ENCODE measurements at regions not wholly inside any gene's neighbourhood (a gene's known extent, or its start where the extent isn't known, plus 50 kb on each side); places are given as distances from the start of the nearest gene placed in this dataset.
"Not testable (repeated sequence)": the region's sequence is repeated elsewhere in the genome, so short reads cannot be mapped to it uniquely, and the experiment has no call there.

GRCh38 chr11:14584595-14584994, 59.0 kb upstream of the PDE3B start:
- H2AFZ ChIP-seq (ENCODE audit: low read length): no peak overlapping the region
- no peak overlapping the region for H3K4me3 ChIP-seq (ENCODE audit: low read length)
- H3K36me3 ChIP-seq (ENCODE audit: insufficient read depth, low read length): no peaks in the 10 kb centered on the region
- H3K9me3 ChIP-seq (ENCODE audit: low read length): no peaks in the 10 kb centered on the region
- H3K27me3 ChIP-seq (ENCODE audit: low read length): no peaks in the 10 kb centered on the region
- H4K20me1 ChIP-seq (ENCODE audit: insufficient read depth, low read depth, low read length): no peaks in the 10 kb centered on the region
- H3K4me1 ChIP-seq (ENCODE audit: low read length): no peaks in the 10 kb centered on the region
- H3K9ac ChIP-seq (ENCODE audit: low read length): no peak overlapping the region
- H3K9me2 ChIP-seq (replicated peaks; ENCODE audit: insufficient read depth, low read length): no peaks in the 10 kb centered on the region; the same call in 1 of the 2 replicates
- no peaks in the 10 kb centered on the region for H3K79me2 ChIP-seq (ENCODE audit: low read length)
- H3K27ac ChIP-seq (ENCODE audit: low read length): no peak overlapping the region
- H3K4me2 ChIP-seq (ENCODE audit: low read depth, low read length, poor library complexity, severe bottlenecking): no peak overlapping the region
- DNase-seq: no peak

DNA sequence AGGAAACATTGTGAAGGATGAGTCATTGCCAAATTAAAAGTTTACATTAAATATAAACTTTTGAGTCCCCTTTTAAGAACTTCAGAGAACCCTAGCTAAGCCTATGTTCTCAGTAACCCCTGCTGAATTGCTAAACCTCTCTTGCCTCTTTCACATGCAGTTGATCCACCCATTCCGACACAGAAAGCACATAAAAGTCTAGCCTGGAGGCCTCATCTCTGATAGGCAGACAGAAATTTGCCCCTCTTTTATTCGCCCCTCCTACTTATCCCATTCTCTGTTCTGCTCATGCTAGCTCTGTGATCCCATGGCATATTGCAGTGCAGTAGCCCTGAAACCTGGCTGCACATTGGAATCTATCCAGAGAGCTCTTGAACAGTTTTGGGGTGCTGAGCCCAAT, 58.2 kb upstream of the PDE3B start:
- Histone ChIP-seq H3K4me2 (ENCODE audit: low read depth, low read length, poor library complexity, severe bottlenecking) (no peak overlapping the region), H3K9me2 (replicated peaks; ENCODE audit: insufficient read depth, low read length) (no peaks in the 10 kb centered on the region; the same call in 1 of the 2 replicates), H3K9me3 (ENCODE audit: low read length) (no peaks in the 10 kb centered on the region), H3K79me2 (ENCODE audit: low read length) (no peaks in the 10 kb centered on the region), H4K20me1 (ENCODE audit: insufficient read depth, low read depth, low read length) (no peaks in the 10 kb centered on the region), H2AFZ (ENCODE audit: low read length) (no peak overlapping the region), H3K9ac (ENCODE audit: low read length) (no peak overlapping the region), H3K27me3 (ENCODE audit: low read length) (no peaks in the 10 kb centered on the region), H3K4me1 (ENCODE audit: low read length) (no peaks in the 10 kb centered on the region), H3K27ac (ENCODE audit: low read length) (no peak overlapping the region), H3K4me3 (ENCODE audit: low read length) (no peak overlapping the region), H3K36me3 (ENCODE audit: insufficient read depth, low read length) (no peaks in the 10 kb centered on the region)
- DNase-seq: no peak

DNA sequence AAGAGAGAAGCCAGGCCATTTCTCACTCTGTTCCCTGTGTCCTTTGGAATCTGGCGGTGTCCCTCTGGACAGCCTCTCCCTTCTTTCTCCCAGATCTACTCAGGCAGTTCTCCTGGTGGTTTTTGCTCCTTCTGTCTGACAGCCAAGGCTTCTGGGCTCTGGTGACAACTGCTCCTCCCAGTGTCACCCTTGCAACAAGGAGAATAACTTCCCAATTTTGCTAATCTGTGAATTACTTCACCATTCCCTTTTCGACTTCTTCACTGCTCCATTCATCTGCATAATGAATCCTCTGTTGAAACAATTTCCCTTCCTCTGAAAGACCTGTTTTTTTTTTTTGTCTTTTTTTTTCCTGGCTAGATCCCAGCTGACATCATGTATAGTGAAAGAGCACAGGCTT, 56.3 kb upstream of the PDE3B start:
- no peaks in the 10 kb centered on the region; the same call in 1 of the 2 replicates for H3K9me2 ChIP-seq (replicated peaks; ENCODE audit: insufficient read depth, low read length)
- no peak overlapping the region for H2AFZ ChIP-seq (ENCODE audit: low read length)
- H3K27me3 ChIP-seq (ENCODE audit: low read length): no peaks in the 10 kb centered on the region
- DNase-seq: no peak
- no peaks in the 10 kb centered on the region for H3K9me3 ChIP-seq (ENCODE audit: low read length)
- no peaks in the 10 kb centered on the region for H3K36me3 ChIP-seq (ENCODE audit: insufficient read depth, low read length)
- no peak overlapping the region for H3K9ac ChIP-seq (ENCODE audit: low read length)
- no peaks in the 10 kb centered on the region for H3K79me2 ChIP-seq (ENCODE audit: low read length)
- no peak overlapping the region for H3K4me2 ChIP-seq (ENCODE audit: low read depth, low read length, poor library complexity, severe bottlenecking)
- no peaks in the 10 kb centered on the region for H3K4me1 ChIP-seq (ENCODE audit: low read length)
- no peak overlapping the region for H3K4me3 ChIP-seq (ENCODE audit: low read length)
- H3K27ac ChIP-seq (ENCODE audit: low read length): no peak overlapping the region
- no peaks in the 10 kb centered on the region for H4K20me1 ChIP-seq (ENCODE audit: insufficient read depth, low read depth, low read length)

GRCh38 chr11:14588681-14589080, 54.9 kb upstream of the PDE3B start:
- no peaks in the 10 kb centered on the region for H3K79me2 ChIP-seq (ENCODE audit: low read length)
- no peaks in the 10 kb centered on the region for H3K27me3 ChIP-seq (ENCODE audit: low read length)
- no peak overlapping the region for H2AFZ ChIP-seq (ENCODE audit: low read length)
- no peaks in the 10 kb centered on the region for H4K20me1 ChIP-seq (ENCODE audit: insufficient read depth, low read depth, low read length)
- no peaks in the 10 kb centered on the region for H3K9me3 ChIP-seq (ENCODE audit: low read length)
- no peaks in the 10 kb centered on the region for H3K9me2 ChIP-seq (replicated peaks; ENCODE audit: insufficient read depth, low read length)
- no peaks in the 10 kb centered on the region for H3K4me1 ChIP-seq (ENCODE audit: low read length)
- no peak for DNase-seq
- H3K27ac ChIP-seq (ENCODE audit: low read length): no peak overlapping the region
- no peaks in the 10 kb centered on the region for H3K36me3 ChIP-seq (ENCODE audit: insufficient read depth, low read length)
- no peak overlapping the region for H3K4me2 ChIP-seq (ENCODE audit: low read depth, low read length, poor library complexity, severe bottlenecking)
- H3K9ac ChIP-seq (ENCODE audit: low read length): no peak overlapping the region
- no peak overlapping the region for H3K4me3 ChIP-seq (ENCODE audit: low read length)

GRCh38 chr11:14589421-14589820, 54.2 kb upstream of the PDE3B start:
- Histone ChIP-seq H4K20me1 (ENCODE audit: insufficient read depth, low read depth, low read length) (no peaks in the 10 kb centered on the region), H3K4me2 (ENCODE audit: low read depth, low read length, poor library complexity, severe bottlenecking) (no peak overlapping the region), H3K27me3 (ENCODE audit: low read length) (no peaks in the 10 kb centered on the region), H3K79me2 (ENCODE audit: low read length) (no peaks in the 10 kb centered on the region), H3K4me3 (ENCODE audit: low read length) (no peak overlapping the region), H3K9ac (ENCODE audit: low read length) (no peak overlapping the region), H3K9me3 (ENCODE audit: low read length) (no peaks in the 10 kb centered on the region), H3K4me1 (ENCODE audit: low read length) (no peaks in the 10 kb centered on the region), H3K27ac (ENCODE audit: low read length) (no peak overlapping the region), H3K9me2 (replicated peaks; ENCODE audit: insufficient read depth, low read length) (no peaks in the 10 kb centered on the region), H2AFZ (ENCODE audit: low read length) (no peak overlapping the region), H3K36me3 (ENCODE audit: insufficient read depth, low read length) (no peaks in the 10 kb centered on the region)
- DNase-seq: no peak

DNA sequence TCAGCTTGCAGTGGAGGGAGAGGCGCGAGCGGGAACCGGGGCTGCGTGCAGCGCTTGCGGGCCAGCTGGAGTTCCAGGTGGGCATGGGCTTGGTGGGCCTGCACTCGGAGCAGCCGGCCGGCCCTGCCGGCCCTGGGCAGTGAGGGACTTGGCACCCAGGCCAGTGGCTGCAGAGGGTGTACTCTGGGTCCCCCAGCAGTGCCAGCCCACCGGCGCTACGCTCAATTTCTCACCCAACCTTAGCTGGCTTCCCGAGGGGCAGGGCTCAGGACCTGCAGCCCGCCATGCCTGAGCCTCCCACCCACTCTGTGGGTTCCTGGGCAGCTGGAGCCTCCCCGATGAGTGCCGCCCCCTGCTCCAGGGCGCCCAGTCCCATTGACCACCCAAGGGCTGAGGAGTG, 52.6 kb upstream of the PDE3B start:
- not testable (repeated sequence) for H3K4me2 ChIP-seq (ENCODE audit: low read depth, low read length, poor library complexity, severe bottlenecking); H3K9ac ChIP-seq (ENCODE audit: low read length); H3K4me1 ChIP-seq (ENCODE audit: low read length); H3K9me3 ChIP-seq (ENCODE audit: low read length); H4K20me1 ChIP-seq (ENCODE audit: insufficient read depth, low read depth, low read length); H3K27me3 ChIP-seq (ENCODE audit: low read length); H3K79me2 ChIP-seq (ENCODE audit: low read length); H3K36me3 ChIP-seq (ENCODE audit: insufficient read depth, low read length); H2AFZ ChIP-seq (ENCODE audit: low read length); DNase-seq; H3K27ac ChIP-seq (ENCODE audit: low read length); H3K4me3 ChIP-seq (ENCODE audit: low read length); H3K9me2 ChIP-seq (replicated peaks; ENCODE audit: insufficient read depth, low read length)

DNA sequence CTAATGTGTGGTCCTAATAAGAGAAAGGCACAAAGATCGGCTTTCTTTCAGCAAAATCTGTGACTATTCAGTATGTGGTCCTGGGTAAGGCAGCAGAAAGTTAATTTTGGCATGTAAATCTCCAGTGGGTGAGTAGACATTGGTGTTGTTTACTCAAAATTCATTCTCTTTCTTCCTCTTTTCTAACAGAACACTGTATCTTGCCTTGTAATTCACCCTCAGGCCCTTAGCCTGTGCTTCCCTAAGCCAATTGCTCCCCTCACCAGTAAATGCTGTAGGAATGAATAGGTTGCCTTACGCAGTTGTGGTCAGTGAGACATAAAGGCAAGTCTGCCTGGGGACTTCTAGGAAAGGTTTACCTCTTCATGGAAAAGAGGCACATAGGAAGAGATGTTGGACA, 49.9 kb upstream of the PDE3B start:
- H3K79me2 ChIP-seq (ENCODE audit: low read length): no peaks in the 10 kb centered on the region
- no peaks in the 10 kb centered on the region for H3K9me2 ChIP-seq (replicated peaks; ENCODE audit: insufficient read depth, low read length)
- H3K36me3 ChIP-seq (ENCODE audit: insufficient read depth, low read length): no peaks in the 10 kb centered on the region
- H3K4me2 ChIP-seq (ENCODE audit: low read depth, low read length, poor library complexity, severe bottlenecking): no peak overlapping the region
- H3K4me1 ChIP-seq (ENCODE audit: low read length): no peaks in the 10 kb centered on the region
- no peak overlapping the region for H3K4me3 ChIP-seq (ENCODE audit: low read length)
- no peak overlapping the region for H3K9ac ChIP-seq (ENCODE audit: low read length)
- no peaks in the 10 kb centered on the region for H3K27me3 ChIP-seq (ENCODE audit: low read length)
- H3K27ac ChIP-seq (ENCODE audit: low read length): no peak overlapping the region
- H3K9me3 ChIP-seq (ENCODE audit: low read length): no peaks in the 10 kb centered on the region
- H4K20me1 ChIP-seq (ENCODE audit: insufficient read depth, low read depth, low read length): no peaks in the 10 kb centered on the region
- no peak overlapping the region for H2AFZ ChIP-seq (ENCODE audit: low read length)
- DNase-seq: no peak
